GM18867 (cell line): ENCODE measurements at regions not wholly inside any gene's neighbourhood (a gene's known extent, or its start where the extent isn't known, plus 50 kb on each side); places are given as distances from the start of the nearest gene placed in this dataset.

Source experiments
- ATAC-seq: cut with Tn5 transposase; IDR thresholded peaks from one replicate; pipeline ENCODE4 v1.9.1; 2021; ENCODE audit warnings: mild to moderate bottlenecking, moderate library complexity; ENCODE audit not compliant: unreplicated experiment

DNA sequence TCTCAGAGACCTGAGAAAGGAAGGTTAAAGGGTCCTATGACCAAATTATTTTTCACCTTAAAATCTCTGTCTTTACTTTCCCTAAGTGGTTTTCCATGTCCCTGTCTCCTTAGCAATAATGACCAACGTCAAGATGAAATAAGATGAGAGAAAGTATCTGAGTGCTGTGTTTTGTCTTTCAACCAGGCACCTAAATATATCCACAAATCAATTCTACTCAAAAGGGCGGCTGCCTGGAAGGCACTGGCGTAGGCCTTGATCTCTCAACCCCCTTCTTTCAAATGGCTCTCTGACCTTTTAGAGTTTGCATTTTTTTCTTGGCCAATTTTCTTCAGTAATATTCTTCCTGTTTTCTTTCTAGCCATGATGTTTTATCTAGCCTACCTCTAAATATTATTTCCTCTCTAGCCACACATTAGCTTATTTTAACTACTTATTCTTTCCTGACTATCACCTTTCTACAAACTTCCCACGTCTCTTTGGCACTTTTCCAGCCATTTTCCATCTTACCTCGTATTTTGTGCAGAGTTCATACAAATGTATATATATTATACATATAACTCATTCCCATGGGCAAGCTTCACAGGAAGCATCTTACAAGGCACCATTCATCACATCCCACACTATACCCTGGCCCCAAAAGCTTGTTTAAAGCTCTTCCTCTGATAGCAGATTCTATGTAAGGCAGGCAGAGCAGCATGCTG, 204.5 kb downstream of the SNX18 start:
- ATAC-seq: no peak

DNA sequence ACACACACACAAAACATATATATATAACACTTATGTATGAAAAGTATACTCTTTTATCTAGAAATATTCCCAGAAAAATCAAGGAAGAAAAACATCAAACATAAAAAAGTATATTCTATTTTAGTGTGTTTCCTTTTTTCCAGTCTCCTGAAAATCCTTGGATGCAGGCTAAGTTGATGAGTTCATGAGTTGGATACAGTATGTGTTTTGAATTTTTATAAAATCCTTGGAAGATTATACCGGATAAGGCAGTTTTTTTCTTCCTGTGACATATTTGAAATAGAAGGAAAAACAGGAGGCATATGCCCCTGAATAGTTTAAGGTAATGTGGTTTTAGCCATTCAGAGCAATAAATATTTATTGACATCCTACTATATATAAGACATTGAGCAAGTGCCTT, 203.6 kb downstream of the SNX18 start:
- no peak for ATAC-seq

DNA sequence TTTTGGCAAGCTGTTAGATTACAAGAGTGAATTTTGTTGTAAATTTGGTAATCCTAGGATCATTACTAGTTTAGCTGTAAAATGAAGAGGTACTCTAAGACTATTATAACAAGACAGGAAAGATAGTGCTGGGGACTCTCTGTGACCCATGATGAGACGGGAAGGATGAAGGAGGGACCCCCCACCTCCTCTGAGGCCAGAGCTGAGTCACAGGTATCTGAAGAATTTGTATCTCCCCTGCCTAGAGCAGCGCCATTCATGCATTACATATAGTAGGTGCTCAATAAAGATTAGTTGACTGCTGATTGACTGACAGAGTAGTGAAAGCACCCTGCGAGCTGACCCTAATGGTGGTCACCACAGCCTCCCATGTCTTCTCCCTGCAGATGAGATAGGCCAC, 202.8 kb downstream of the SNX18 start:
- no peak for ATAC-seq

DNA sequence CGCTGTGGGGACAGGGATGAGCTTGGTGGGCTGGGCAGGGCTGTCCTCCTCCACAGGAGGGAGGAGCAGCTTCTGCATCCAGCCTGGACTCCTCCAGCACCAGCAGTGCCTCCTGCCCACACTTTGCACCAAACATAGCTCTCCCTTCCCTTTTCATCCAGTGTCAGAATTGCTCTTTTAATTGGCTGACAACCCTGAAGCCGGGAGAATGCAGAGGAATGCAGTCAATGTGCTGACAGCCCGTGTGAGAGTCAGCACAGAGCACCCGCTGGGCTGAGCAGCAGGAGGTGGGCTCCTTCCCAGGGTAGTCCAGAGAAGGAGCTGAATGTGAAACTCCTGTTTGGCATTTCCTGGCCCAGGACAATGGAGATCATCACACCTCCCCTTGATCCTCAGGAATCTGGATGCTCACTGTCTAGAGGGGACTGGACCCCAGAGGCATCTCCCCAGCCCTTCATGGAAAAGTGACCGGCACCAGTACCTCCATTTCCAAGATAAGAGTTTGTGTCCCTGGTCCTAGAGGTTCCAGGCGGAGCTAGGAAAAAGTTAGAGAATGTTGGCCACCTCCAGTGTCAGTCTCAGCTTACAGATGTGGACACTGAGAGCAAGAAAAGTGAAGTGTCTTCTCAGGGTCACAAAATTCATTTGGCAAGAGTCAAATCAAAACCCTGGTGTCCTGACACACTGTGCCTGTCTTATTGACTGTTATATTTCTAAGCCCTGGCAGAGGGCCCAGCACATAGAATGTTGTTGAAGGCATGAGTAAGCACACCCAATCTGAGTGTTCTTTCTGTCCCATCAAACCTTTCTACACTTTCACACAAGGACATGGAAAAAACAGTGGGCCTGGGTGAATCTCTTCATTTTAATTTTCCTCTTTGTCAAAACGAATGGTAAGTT, 202.1 kb downstream of the SNX18 start:
- ATAC-seq: no peak

DNA sequence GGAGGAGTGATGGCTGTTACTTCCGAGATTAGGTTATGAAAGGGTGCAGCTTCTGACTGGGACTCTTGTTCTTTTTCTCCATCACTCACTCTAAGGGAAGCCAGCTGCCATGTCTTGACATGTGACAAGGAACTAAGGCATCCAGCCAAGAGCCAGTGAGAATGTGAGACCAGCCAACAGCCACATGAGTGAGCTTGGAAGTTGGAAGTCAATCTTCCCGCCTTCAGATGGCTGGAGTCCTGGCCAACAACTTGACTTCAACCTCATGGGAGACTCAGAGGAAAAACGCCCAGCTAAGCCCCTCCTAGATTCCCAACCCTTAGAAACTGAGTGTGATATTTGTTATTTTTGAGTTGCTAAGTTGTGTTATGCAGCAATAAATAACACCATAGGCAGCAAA, 201.1 kb downstream of the SNX18 start:
- no peak for ATAC-seq

DNA sequence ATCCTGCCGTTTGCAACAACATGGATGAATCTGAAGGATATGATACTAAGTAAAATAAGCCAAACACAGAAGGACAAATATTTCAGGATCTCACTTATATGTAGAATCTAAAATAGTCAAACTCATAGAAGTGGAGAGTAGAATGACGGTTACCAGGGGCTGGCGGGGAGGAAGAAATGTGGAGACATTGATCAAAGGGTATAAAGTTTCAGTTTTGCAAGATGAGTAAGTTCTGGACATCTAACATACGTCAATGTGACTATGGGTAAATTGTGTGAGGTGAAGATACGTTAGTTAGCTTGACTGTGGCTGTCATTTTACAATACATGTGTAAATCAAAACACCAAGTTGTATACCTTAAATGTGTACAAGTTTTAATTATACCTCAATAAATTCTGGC, 200.3 kb downstream of the SNX18 start:
- ATAC-seq: no peak

DNA sequence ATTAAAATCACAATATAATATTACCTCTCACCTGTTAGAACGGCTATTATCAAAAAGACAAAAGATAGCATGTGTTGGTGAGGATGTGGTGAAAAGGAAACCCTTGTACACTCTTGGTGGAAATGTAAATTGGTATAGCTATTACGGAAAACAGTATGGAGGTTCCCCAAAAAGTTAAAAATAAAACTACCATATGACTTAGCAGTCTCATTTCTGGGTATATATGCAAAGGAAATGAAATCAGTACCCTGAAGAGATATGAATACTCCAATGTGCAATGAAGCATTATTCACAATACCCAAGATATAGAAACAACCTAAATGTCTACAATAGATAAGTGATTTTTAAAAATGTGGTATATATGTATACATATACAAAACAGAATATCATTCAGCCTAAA, 199.9 kb downstream of the SNX18 start:
- no peak for ATAC-seq

DNA sequence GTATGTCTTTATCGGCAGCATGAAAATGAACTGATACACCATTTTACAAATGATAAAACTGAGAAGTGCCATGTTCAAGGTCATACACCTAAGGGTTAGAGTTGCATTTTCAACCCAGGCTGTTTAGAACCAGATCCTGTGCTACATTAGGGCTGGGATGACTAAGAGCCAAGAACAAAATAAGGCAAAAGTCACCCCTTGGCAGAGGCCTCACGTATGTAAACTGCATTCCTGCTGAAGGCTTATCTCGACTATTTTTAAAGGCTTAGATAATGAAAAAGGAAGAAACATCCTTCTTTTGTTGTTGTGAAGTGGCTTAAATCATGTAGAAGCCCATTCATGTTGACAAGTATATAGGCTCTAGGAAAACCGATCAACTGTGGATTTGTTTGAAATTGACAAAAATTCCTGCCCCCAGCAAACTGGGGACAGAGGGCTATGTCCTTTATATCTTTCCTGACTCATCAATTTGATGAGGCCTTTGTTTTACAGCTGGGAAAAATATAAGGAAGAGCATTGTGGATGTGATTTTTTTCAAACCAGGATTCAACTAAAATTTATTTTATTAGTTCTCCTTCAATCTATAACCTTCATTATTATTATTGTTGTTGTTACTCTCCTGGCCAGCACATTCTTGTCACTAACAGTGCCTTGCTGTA, 196.5 kb downstream of the SNX18 start:
- no peak for ATAC-seq

DNA sequence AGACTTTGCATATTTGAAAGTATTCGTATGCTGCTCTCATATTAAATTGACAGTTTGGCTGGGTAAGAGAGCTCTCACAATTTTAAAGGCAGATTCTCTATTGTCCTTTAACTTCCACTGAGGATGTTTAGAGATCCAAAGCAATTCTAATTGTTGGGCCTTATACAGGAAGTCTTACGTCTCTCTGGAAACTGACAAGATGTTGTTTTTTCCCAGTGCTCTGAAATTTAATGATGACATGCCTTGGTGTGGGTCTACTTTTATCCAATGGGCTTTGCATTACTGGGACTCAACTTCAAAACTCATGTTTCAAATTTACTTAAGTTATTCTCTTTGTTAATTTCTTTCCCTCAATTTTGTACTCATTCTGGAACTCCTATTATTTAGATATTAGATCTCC, 191.5 kb downstream of the SNX18 start:
- no peak for ATAC-seq

DNA sequence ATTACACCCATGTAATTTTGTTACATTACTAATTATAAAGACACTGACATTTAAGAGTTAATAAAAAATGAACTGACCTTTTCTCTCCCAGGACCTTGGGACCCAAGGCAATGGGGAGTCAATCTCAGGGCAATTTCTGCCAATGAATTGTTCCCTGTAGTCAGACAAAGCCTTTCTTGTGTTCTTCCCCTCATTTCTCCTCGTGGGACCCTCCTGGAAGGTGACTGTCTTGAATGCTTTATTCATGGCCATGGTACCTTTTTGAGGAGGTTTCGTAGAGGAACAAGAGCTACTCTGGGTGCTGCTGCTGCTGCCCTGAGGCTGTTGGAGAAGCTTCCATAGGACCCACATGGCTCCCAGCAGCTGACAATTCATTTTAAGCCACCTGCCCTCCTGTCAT, 190.3 kb downstream of the SNX18 start:
- ATAC-seq: no peak

DNA sequence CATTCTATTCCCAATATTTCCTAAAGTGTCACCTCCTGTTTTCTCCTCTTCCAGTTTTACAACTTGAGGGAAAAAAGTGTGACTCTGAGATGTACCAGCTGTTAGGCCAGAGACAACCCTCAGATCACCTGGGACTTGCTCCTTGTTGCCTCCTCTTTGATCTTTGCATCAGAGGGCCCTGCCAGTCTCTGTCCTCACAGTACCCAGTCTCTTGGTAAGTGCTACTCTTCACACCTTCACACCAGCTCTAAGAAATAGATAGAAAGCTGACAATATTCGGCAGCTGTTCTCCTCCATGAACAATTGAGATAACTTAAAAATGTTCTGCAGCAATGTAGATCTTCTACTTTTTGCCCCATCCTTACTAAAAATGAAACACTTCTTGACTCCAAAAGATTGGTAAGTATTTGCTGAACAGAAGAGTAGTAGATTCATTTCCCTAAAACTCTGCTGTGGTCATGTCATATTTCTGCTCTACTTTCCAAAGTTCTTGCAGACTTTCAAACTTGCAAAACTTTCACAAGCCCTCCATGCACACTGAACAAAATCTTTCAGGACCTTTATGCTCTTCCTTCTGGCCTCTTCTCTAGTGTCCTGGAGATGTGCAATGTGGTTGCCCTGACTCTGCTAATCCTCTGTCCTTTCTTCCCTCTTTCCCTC, 188.6 kb downstream of the SNX18 start:
- ATAC-seq: no peak

DNA sequence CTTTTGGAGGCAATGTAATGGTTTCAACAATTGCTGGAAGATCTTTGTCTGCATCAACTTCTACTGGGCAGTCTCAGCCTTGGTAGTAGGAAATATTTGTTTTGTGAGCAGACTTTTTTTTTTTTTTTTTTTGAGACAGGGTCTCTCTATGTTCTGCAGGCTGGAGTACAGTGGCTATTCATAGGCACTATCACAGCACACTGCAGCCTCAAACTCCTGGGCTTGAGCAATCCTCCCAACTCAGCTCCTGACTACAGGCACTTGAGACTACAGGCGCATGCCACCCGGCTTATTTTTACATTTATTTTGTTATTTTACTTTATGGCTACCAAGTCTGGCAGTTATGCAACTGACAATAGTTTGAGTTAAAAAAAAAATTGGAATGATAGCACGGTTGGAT, 187.3 kb downstream of the SNX18 start:
- no peak for ATAC-seq

DNA sequence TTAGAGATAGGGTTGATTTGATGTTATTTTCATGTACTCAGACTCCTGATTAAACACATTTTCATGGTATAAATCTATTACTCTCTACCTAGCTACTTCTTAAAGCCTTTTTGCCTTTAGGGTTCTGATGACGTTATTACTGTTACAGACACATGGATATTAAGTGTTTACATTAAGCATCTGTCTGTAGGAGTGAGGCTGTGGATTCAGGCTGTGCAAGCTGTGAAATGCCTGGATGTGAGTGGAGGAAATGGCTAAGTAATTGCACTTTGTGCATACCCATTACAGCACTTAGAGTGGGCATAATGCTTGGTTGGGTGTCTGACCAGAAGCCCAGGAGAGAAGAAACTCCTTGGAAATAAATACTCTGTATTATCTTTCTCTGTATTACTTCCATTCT, 186.8 kb downstream of the SNX18 start:
- ATAC-seq: no peak

DNA sequence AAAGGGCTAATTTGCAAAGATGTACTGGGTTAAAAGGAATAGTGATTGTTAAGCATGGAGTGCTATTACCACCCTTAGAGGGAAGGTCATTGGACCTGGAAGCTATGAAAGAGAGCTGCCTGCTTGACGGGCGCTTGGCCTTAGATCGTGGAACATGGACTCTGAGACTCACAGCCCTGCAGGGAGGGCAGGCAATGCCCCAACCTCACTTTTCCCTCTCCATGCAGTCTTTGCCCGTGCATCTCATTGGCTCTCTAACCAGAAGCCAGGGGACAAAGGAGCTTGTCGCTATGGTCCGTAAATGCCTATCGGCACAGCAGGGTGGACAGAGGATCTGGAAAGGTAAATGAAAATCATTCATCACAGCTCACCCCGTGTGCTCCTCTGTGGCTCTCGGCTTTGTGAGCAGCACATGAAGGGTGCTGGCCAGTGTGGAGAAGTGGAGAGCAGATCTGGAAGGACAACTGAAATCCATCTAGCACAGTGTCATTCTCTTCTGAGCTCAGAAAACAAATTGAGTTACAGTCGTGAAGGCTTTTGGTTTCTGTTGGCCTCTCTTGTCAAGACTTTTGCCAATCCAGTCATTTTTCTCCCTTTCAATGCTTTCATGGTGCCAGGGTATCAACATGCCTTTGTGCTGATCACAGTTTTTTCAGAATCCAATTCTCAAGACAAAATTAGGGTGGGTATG, 186.2 kb downstream of the SNX18 start:
- no peak for ATAC-seq

DNA sequence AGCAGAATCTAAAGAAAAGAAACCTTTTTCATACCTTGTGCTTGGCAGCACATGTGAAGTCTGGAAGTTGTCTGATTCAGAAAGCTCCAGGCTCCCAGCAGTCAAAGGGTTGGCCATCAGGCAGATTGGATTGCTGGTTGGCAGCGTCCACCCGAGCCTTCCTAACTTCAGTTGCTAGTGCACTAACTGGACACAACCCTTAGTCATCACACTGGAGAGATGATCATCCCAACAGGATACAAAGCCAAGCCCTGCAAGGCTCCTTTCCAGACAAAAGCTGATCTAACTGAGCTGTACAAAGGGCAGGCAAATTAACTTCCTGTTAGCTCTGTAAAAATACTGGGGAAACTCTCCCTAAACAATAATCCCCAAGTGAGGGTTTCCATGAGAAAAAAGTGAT, 185.6 kb downstream of the SNX18 start:
- no peak for ATAC-seq

DNA sequence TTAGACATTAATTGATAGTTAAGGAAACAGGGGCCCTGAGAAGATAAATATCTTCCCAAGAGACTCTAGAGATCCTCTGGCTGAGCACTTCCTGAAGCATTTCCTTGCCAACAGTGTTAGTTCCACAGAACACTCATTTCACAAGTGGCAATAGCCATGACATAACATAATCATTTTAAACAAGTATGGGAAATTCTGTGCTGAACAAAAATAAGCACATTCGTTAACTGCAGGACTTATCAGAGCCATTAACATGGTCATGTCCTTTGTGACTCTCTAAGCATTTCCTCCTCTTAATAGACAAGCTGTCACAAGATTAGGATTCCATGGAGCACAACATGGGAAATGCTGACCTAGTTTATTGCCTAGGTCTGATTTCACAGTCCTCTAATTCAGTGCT, 184.9 kb downstream of the SNX18 start:
- no peak for ATAC-seq

DNA sequence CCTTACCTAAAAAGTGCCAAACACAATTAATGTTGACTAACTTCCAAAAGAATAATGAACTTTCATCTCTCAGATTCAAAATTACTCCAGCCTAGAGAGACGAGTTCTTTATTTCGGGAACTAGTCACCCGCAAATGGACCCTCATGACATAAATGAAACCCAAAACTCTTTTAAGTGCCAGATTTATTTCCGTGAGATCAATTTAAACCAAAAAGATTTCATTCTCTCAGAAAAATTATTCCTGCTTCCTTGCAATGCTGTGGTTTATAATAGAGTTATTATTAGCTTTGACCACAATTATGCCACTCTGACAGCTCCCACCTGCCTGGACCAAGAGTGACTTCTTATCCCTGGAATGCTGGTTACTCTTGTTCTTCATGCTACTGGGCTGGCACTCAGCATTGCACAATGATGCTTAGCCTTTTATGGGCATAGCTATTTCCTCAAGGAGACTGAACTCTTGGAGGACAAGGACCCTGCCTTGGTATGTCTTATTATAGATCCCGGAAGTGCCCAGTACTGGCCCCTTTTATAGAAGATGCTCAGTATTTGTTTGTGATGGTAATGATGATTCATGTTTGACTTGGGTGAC, 183.5 kb downstream of the SNX18 start:
- no peak for ATAC-seq

DNA sequence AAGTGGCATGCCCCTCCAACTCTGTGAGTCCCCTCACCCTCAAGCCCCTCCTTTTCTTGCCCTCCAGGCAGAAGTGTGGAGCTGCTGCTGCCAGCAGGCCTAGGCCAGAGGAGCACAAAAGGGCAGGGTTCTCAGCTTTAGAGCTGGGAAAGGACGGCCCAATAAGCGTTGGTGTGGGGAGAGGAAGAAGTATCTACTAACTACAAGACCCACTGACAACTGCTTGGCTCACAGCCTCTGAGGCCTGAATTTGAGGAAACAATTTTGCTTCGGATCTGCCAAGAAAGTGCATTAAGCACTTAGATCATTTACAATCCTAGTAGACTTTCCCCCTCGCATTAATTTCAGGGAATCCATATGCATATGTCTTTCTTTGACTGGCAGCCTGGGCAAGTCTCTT, 179.4 kb downstream of the SNX18 start:
- ATAC-seq: no peak

DNA sequence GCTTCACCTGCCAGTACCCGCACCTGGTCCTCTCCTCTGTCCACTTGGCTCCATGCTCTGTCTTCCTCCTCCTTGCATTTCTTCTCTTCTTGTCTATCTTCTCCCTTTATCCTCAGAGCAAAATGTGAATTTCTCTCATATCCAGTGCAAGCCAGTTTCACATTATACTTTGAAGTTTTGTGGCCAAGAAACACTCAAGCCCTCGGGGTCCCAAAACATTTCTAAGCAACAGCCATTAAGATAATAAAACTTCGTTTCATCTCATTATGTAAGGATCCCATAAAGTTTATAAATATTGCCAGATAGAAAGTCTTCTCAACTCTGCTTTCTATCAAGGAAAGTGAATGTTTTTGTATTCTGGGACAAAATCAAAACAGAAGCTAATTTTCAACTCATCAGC, 178.8 kb downstream of the SNX18 start:
- ATAC-seq: no peak

DNA sequence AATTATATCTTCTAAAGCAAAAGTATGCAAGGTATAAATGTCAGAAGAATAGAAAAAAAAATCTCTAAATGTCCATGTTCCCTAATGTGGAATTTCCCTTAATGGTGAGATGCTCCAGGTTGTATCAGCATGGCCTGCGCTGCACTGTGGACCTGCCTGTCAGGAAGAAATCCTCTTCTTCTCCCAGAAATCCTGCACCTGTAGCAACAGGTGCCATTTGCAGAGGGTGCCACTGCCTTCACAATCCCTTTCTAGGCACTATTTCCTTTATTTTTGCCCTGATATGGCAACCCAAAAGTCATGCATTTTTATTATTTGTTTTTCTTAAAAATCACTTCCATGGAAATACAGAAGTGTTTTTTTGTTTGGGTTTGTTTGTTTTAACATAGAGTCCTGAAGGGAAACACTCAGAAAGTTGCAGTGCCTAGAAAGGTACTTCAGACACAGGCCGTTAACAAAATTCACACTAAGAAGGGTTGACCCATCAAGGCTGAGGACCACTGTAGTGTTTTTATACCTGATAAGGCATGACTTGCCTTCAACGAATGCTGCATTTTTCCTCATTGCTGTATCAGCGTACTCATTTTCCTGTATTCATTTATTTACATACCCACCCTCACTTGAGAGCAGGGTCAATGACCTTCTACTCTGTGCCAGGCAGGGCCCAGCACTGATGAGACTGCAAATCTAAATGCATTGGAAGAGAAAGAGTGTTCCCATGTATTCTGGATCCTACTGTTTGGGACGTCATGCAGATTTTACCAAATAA, 177.8 kb downstream of the SNX18 start:
- no peak for ATAC-seq
